ENCODE measurements at regions not wholly inside any gene's neighbourhood (a gene's known extent, or its start where the extent isn't known, plus 50 kb on each side); places are given as distances from the start of the nearest gene placed in this dataset.

DNA sequence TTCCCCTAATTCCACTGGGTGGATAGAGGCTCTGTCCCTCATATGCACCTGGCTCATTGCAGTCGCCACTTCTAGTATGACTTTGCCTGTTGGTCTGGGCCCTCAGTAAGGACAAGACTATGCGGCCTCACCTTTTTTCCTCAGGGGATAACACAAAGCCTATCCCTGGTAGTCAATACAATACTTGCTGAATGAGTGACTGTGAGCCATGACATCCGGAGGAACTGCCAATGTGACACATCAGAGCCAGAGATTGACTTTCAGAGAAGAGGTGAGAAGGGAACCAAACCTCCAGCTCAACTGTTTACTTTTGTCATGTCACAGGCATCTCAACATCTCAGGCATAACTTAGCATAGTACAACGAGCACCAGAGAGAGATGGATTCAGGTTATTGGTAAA lies 371.3 kb downstream of the DMRT2 start:
- TF ChIP-seq FOS (IDR thresholded peaks at IDR 0.05; ENCODE audit: borderline replicate concordance, insufficient read depth, low read length) (no peak), MYC (IDR thresholded peaks at IDR 0.05; ENCODE audit: low read depth, low read length) (no peak), POLR2AphosphoS5 (IDR thresholded peaks at IDR 0.05; ENCODE audit: insufficient read depth, low read depth, low read length) (no peak), GATA2 (IDR thresholded peaks at IDR 0.05; ENCODE audit: insufficient read depth, insufficient read length, low read depth, low read length) (no peak), POLR2A (IDR thresholded peaks at IDR 0.05; ENCODE audit: low read depth, low read length) (no peak)
- TF ChIP-seq, protein P1, sequence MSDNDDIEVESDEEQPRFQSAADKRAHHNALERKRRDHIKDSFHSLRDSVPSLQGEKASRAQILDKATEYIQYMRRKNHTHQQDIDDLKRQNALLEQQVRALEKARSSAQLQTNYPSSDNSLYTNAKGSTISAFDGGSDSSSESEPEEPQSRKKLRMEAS (IDR thresholded peaks at IDR 0.05; ENCODE audit: insufficient read depth, insufficient read length), result no peak
- H3K4me1 ChIP-seq (ENCODE audit: control insufficient read depth, extremely low read depth, insufficient read depth, low read length), result no peaks in the 10 kb centered on the region
- no peak overlapping the region for H2AFZ ChIP-seq (ENCODE audit: low read depth, low read length)
- BruUV-seq (replicated peaks), result no TSS peak
- ChIA-PET POLR2A (no interaction called here), CTCF (no interaction called here)
- intact Hi-C loops (cut with micrococcal nuclease), result no loop called here
- no peaks in the 10 kb centered on the region for H3K9me1 ChIP-seq (replicated peaks; ENCODE audit: control insufficient read depth, extremely low read depth, insufficient read depth, low read length)
- H4K20me1 ChIP-seq (replicated peaks; ENCODE audit: control insufficient read depth, extremely low read depth, insufficient read depth, low read length), result no peaks in the 10 kb centered on the region
- FAIRE-seq, result no peak
- H3K4me2 ChIP-seq (ENCODE audit: insufficient read depth, low read length), result no peak overlapping the region
- DNase-seq (ENCODE audit: low read depth, low spot score), result no peak
- no peaks in the 10 kb centered on the region for H3K27me3 ChIP-seq (ENCODE audit: control insufficient read depth in 2 of 2, insufficient read depth in 2 of 2, low read length in 2 of 2)
- H3K4me3 ChIP-seq (replicated peaks in 1 of 3; ENCODE audit: insufficient read depth in 1 of 3, low read depth in 1 of 3, low read length in 3 of 3), result no peak overlapping the region
- H3K27ac ChIP-seq (ENCODE audit: insufficient read depth, low read depth, low read length), result no peak overlapping the region
- H3K36me3 ChIP-seq (ENCODE audit: control insufficient read depth in 2 of 2, extremely low read depth in 1 of 2, insufficient read depth in 2 of 2, low read length in 2 of 2), result no peaks in the 10 kb centered on the region
- no peak overlapping the region for H3K9ac ChIP-seq (replicated peaks; ENCODE audit: extremely low read depth, insufficient read depth, low read length)
- H3K9me3 ChIP-seq (replicated peaks; ENCODE audit: control insufficient read depth, insufficient read depth, low read length), result no peaks in the 10 kb centered on the region
- dilution Hi-C loops (cut with MboI; ENCODE audit: extremely low pct_ligation_motif_present, low sequenced_read_pairs), result no loop called here
- H3K79me2 ChIP-seq (ENCODE audit: control insufficient read depth, insufficient read depth, low read length), result no peaks in the 10 kb centered on the region

GRCh38 chr9:1427875-1428274 lies 377.7 kb downstream of the DMRT2 start:
- Histone ChIP-seq H3K4me1 (ENCODE audit: control insufficient read depth, extremely low read depth, insufficient read depth, low read length) (no peaks in the 10 kb centered on the region), H3K9me3 (replicated peaks; ENCODE audit: control insufficient read depth, insufficient read depth, low read length) (peaks cover 3% of the 10 kb centered on the region), H3K27ac (ENCODE audit: insufficient read depth, low read depth, low read length) (no peak overlapping the region), H3K79me2 (ENCODE audit: control insufficient read depth, insufficient read depth, low read length) (no peaks in the 10 kb centered on the region), H3K4me2 (ENCODE audit: insufficient read depth, low read length) (no peak overlapping the region), H4K20me1 (replicated peaks; ENCODE audit: control insufficient read depth, extremely low read depth, insufficient read depth, low read length) (no peaks in the 10 kb centered on the region), H3K9ac (replicated peaks; ENCODE audit: extremely low read depth, insufficient read depth, low read length) (no peak overlapping the region), H3K4me3 (replicated peaks in 1 of 3; ENCODE audit: insufficient read depth in 1 of 3, low read depth in 1 of 3, low read length in 3 of 3) (no peak overlapping the region), H3K36me3 (ENCODE audit: control insufficient read depth in 2 of 2, extremely low read depth in 1 of 2, insufficient read depth in 2 of 2, low read length in 2 of 2) (no peaks in the 10 kb centered on the region), H3K9me1 (replicated peaks; ENCODE audit: control insufficient read depth, extremely low read depth, insufficient read depth, low read length) (no peaks in the 10 kb centered on the region), H3K27me3 (ENCODE audit: control insufficient read depth in 2 of 2, insufficient read depth in 2 of 2, low read length in 2 of 2) (no peaks in the 10 kb centered on the region), H2AFZ (ENCODE audit: low read depth, low read length) (no peak overlapping the region)
- ChIA-PET CTCF (no interaction called here), POLR2A (no interaction called here)
- intact Hi-C loops (cut with micrococcal nuclease), result no loop called here
- DNase-seq (ENCODE audit: low read depth, low spot score) (no peak), FAIRE-seq (no peak)
- no peak for TF ChIP-seq POLR2A (IDR thresholded peaks at IDR 0.05; ENCODE audit: low read depth, low read length)
- TF ChIP-seq, protein P2, sequence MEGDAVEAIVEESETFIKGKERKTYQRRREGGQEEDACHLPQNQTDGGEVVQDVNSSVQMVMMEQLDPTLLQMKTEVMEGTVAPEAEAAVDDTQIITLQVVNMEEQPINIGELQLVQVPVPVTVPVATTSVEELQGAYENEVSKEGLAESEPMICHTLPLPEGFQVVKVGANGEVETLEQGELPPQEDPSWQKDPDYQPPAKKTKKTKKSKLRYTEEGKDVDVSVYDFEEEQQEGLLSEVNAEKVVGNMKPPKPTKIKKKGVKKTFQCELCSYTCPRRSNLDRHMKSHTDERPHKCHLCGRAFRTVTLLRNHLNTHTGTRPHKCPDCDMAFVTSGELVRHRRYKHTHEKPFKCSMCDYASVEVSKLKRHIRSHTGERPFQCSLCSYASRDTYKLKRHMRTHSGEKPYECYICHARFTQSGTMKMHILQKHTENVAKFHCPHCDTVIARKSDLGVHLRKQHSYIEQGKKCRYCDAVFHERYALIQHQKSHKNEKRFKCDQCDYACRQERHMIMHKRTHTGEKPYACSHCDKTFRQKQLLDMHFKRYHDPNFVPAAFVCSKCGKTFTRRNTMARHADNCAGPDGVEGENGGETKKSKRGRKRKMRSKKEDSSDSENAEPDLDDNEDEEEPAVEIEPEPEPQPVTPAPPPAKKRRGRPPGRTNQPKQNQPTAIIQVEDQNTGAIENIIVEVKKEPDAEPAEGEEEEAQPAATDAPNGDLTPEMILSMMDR (IDR thresholded peaks at IDR 0.05; ENCODE audit: extremely low read depth in 1 of 2, insufficient read depth in 1 of 2, low read depth in 1 of 2, low read length in 2 of 2), result no peak
- no peak for TF ChIP-seq GATA2 (IDR thresholded peaks at IDR 0.05; ENCODE audit: insufficient read depth, insufficient read length, low read depth, low read length)
- TF ChIP-seq, protein P1 (IDR thresholded peaks at IDR 0.05; ENCODE audit: insufficient read depth, insufficient read length), result no peak
- no peak for TF ChIP-seq JUN (IDR thresholded peaks at IDR 0.05; ENCODE audit: borderline replicate concordance, insufficient read depth, insufficient read length, low read depth)
- no peak for TF ChIP-seq EZH2 (IDR thresholded peaks at IDR 0.05; ENCODE audit: borderline replicate concordance, low read depth, low read length, severe bottlenecking)
- no peak for TF ChIP-seq MYC (IDR thresholded peaks at IDR 0.05; ENCODE audit: low read depth, low read length)
- no peak for TF ChIP-seq FOS (IDR thresholded peaks at IDR 0.05; ENCODE audit: borderline replicate concordance, insufficient read depth, low read length)
- dilution Hi-C loops (cut with MboI; ENCODE audit: extremely low pct_ligation_motif_present, low sequenced_read_pairs), result no loop called here
- BruUV-seq (replicated peaks), result no TSS peak

Data from endothelial cell of umbilical vein (primary cell).